A673 (cell line): ENCODE measurements at regions not wholly inside any gene's neighbourhood (a gene's known extent, or its start where the extent isn't known, plus 50 kb on each side); places are given as distances from the start of the nearest gene placed in this dataset.

ENCODE experiments used
- BruUV-seq: library from RNA; stranded (reverse); fragments of 400-500 nt; replicated peaks from 2 replicates; lab custom pipeline; 2021; lab: Mats Ljungman, UMichigan
- CTCF ChIA-PET: fragments of 300-600 bp; sonication (Branson Sonifier 250); formaldehyde crosslinking; loops from one replicate; lab custom pipeline; 2022; ENCODE audit warnings: antibody characterized with exemption; lab: Charles Lee
- POLR2A ChIA-PET: fragments of 300-600 bp; sonication (Branson Sonifier 250); formaldehyde crosslinking; loops from one replicate; lab custom pipeline; 2022; ENCODE audit warnings: antibody characterized with exemption; ENCODE audit not compliant: low non-redundant PET; lab: Charles Lee
- DNase-seq: peaks from one replicate; pipeline ENCODE4 v3.0.0-alpha.2; 2015; ENCODE audit warnings: low spot score
- H3K27ac ChIP-seq: fragments of 200-600 bp; sonication (generic); 2 replicates; pipeline ENCODE4 v1.5.1; 2016; ENCODE audit warnings: mixed run types, low read depth, mild to moderate bottlenecking, mixed read lengths, antibody characterized with exemption, low read length; ENCODE audit not compliant: poor library complexity, severe bottlenecking
- H3K27me3 ChIP-seq: fragments of 200-600 bp; sonication (generic); replicated peaks from 2 replicates; pipeline ENCODE4 v1.6.1; 2017; ENCODE audit warnings: mixed run types, low read depth, mild to moderate bottlenecking, mixed read lengths, antibody characterized with exemption, low read length; ENCODE audit not compliant: insufficient read depth, poor library complexity
- H3K36me3 ChIP-seq: fragments of 200-600 bp; sonication (generic); 2 replicates; pipeline ENCODE4 v1.6.1; 2016; ENCODE audit warnings: mixed run types, mild to moderate bottlenecking, mixed read lengths, antibody characterized with exemption, low read length; ENCODE audit not compliant: insufficient read depth, poor library complexity, severe bottlenecking
- H3K4me1 ChIP-seq: fragments of 200-600 bp; sonication (generic); 2 replicates; pipeline ENCODE4 v1.6.1; 2017; ENCODE audit warnings: mixed run types, mild to moderate bottlenecking, mixed read lengths, antibody characterized with exemption, low read length; ENCODE audit not compliant: insufficient read depth, poor library complexity, severe bottlenecking
- H3K4me3 ChIP-seq: fragments of 200-600 bp; sonication (generic); 2 replicates; pipeline ENCODE4 v1.5.1; 2016; ENCODE audit warnings: low read depth, mixed run types, mild to moderate bottlenecking, mixed read lengths, low read length; ENCODE audit not compliant: poor library complexity, severe bottlenecking
- H3K9me3 ChIP-seq: fragments of 200-600 bp; sonication (generic); 2 replicates; pipeline ENCODE4 v1.6.1; 2016; ENCODE audit warnings: mixed run types, low read depth, mild to moderate bottlenecking, mixed read lengths, antibody characterized with exemption, low read length; ENCODE audit not compliant: poor library complexity, severe bottlenecking
- EZH2 ChIP-seq: fragments of 200-600 bp; sonication (generic); IDR thresholded peaks from 2 replicates; pipeline ENCODE4 v1.6.1; 2017; ENCODE audit warnings: borderline replicate concordance, low read depth, mild to moderate bottlenecking, mixed read lengths, antibody characterized with exemption, low read length; ENCODE audit not compliant: poor library complexity, severe bottlenecking
- intact Hi-C: fragments of 100-400 bp; cut with micrococcal nuclease; formaldehyde crosslinking; loops from one replicate; pipeline ENCODE4 v1.10.0; 2022; ENCODE audit not compliant: unreplicated experiment
- TF ChIP-seq, protein P1 (sequence below): fragments of 300-800, 200-600 bp; sonication (generic); conservative IDR thresholded peaks from 2 replicates; pipeline ENCODE4 v1.5.1; 2017; ENCODE audit warnings: low read depth, mild to moderate bottlenecking, antibody characterized with exemption, low read length, moderate library complexity, mixed read lengths

DNA sequence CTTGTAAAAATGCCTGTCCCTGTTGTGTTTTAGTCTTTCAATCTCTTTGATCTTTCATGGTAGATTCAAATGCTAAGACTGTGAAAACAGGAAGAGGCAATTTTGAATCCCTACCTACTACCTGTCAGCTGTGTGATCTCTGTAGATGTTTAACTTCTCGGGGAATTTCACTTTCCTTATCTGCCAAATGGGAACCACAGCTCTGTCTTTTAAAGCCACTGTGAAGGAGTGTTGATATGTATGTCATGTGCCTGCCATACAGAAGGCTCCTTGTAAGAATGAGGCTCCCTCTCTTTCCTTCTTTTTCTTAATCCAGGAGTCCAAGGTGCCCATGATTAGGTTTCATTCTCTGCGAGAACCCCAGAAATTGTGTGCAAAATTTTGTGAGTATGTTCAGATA lies 139.6 kb upstream of the ADAMTS9 start:
- CTCF ChIA-PET = no interaction called here
- no peak overlapping the region for H3K4me3 ChIP-seq

DNA sequence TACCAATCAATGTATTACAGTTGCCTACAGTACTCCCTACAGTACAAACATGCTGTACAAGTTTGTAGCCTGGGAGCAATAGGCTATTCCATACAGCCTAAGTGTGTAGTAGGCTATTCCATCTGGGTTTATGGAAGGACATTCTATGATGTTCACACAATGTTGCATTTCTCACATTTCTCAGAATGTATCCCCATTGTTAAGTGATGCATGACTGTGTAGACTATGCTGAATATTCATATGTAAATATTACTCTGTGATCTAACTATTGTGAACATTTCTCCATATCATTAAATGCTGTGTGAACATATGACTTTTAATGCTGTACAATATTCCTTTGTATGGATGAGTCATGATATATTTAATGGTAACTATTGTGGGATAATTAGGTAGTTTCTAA lies 139.2 kb upstream of the ADAMTS9 start:
- no peak for TF ChIP-seq EZH2
- TF ChIP-seq, protein P1, sequence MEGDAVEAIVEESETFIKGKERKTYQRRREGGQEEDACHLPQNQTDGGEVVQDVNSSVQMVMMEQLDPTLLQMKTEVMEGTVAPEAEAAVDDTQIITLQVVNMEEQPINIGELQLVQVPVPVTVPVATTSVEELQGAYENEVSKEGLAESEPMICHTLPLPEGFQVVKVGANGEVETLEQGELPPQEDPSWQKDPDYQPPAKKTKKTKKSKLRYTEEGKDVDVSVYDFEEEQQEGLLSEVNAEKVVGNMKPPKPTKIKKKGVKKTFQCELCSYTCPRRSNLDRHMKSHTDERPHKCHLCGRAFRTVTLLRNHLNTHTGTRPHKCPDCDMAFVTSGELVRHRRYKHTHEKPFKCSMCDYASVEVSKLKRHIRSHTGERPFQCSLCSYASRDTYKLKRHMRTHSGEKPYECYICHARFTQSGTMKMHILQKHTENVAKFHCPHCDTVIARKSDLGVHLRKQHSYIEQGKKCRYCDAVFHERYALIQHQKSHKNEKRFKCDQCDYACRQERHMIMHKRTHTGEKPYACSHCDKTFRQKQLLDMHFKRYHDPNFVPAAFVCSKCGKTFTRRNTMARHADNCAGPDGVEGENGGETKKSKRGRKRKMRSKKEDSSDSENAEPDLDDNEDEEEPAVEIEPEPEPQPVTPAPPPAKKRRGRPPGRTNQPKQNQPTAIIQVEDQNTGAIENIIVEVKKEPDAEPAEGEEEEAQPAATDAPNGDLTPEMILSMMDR = no peak
- intact Hi-C loops = no loop called here
- ChIA-PET POLR2A (no interaction called here), CTCF (no interaction called here)
- H3K27ac ChIP-seq = no peak overlapping the region
- H3K4me1 ChIP-seq = no peaks in the 10 kb centered on the region
- no peaks in the 10 kb centered on the region for H3K9me3 ChIP-seq
- no peaks in the 10 kb centered on the region for H3K36me3 ChIP-seq
- H3K4me3 ChIP-seq = no peak overlapping the region
- no peak for DNase-seq
- no peaks in the 10 kb centered on the region for H3K27me3 ChIP-seq
- no TSS peak for BruUV-seq

More for the DNA sequence above, 139.6 kb upstream of the ADAMTS9 start:
- intact Hi-C loops = no loop called here
- Histone ChIP-seq H3K36me3 (no peaks in the 10 kb centered on the region), H3K27ac (no peak overlapping the region), H3K9me3 (no peaks in the 10 kb centered on the region), H3K27me3 (no peaks in the 10 kb centered on the region), H3K4me1 (no peaks in the 10 kb centered on the region)
- no TSS peak for BruUV-seq
- POLR2A ChIA-PET = no interaction called here
- no peak for DNase-seq
- TF ChIP-seq, protein P1 = no peak
- TF ChIP-seq EZH2 = no peak

DNA sequence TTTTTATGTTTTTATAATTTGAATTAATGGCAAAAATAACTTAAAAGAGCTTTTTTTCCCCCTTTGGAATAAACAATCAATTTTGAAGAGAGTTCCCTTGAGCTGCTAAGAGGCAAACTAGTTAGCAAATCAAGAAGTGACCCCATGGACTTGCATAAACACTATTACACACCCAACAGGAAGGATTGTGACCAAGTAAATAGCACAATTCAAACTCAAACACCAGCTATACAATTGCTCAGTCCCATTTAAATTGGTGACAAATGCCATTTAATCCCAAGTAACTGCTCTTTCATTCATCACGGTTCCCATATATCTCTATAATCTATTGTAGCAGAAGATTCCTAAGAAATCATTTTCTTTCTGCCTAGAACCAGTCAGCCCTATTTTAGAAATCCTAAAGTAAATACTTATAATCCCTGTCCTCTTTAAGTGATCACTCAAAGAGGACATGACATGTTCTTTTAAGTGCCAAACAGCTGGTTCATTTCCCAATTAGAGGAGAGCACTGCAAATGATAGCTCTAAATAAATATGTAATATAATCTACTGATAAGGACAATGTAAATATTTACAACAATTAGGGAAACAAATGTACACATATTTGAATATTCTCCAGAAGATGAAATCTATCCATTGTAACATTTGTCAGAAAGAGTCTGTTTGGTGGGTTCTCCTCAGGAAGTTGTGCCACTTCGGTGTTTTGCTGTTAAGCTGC lies 137.8 kb upstream of the ADAMTS9 start:
- intact Hi-C loops = no loop called here
- no TSS peak for BruUV-seq
- no peak for TF ChIP-seq EZH2
- TF ChIP-seq, protein P1 = no peak

More for the DNA sequence above, 137.8 kb upstream of the ADAMTS9 start:
- no peak overlapping the region for H3K4me3 ChIP-seq
- H3K9me3 ChIP-seq = no peaks in the 10 kb centered on the region
- H3K27me3 ChIP-seq = no peaks in the 10 kb centered on the region
- no peak overlapping the region for H3K27ac ChIP-seq
- no peaks in the 10 kb centered on the region for H3K36me3 ChIP-seq
- ChIA-PET CTCF (no interaction called here), POLR2A (no interaction called here)
- no peak for DNase-seq
- H3K4me1 ChIP-seq = no peaks in the 10 kb centered on the region
